Thoracic aorta (tissue), 2 donors: ENCODE measurements at regions not wholly inside any gene's neighbourhood (a gene's known extent, or its start where the extent isn't known, plus 50 kb on each side); places are given as distances from the start of the nearest gene placed in this dataset.

Experiments used
- ATAC-seq: fragments of 150-250 bp; one replicate; pipeline ENCODE4 v1.8.0; 2017; ENCODE audit warnings: low read depth; ENCODE audit not compliant: insufficient number of reproducible peaks, low FRiP score
- DNase-seq: peaks from one replicate; pipeline ENCODE4 v3.0.0-alpha.2; 2020; ENCODE audit warnings: low spot score
- H3K27ac ChIP-seq, 2 donors: fragments of 200-600 bp; sonication (generic); 1 replicate in 1 of 2; 2 replicates in 1 of 2; pipeline ENCODE4 v1.5.1; 2016; ENCODE audit warnings: mild to moderate bottlenecking in 2 of 2, moderate library complexity in 2 of 2
- H3K27me3 ChIP-seq: fragments of 200-600 bp; sonication (generic); replicated peaks from 2 replicates; pipeline ENCODE4 v1.6.0; 2016; ENCODE audit warnings: mild to moderate bottlenecking; ENCODE audit not compliant: insufficient read depth
- H3K36me3 ChIP-seq: fragments of 200-600 bp; sonication (generic); one replicate; pipeline ENCODE4 v1.5.1; 2016
- H3K4me1 ChIP-seq, 2 donors: fragments of 200-600 bp; sonication (generic); 1 replicate in 1 of 2; 2 replicates in 1 of 2; pipeline versions ENCODE4 v1.5.1 to v1.6.0; 2016; ENCODE audit warnings: low read depth in 2 of 2, mild to moderate bottlenecking in 1 of 2; ENCODE audit not compliant: control insufficient read depth in 1 of 2
- H3K4me3 ChIP-seq: fragments of 200-600 bp; sonication (generic); 2 replicates; pipeline ENCODE4 v1.5.1; 2016; ENCODE audit warnings: mild to moderate bottlenecking
- H3K9me3 ChIP-seq: fragments of 200-600 bp; sonication (generic); 2 replicates; pipeline ENCODE4 v1.5.1; 2016
- TF ChIP-seq, protein P1 (sequence below): fragments of 200-600 bp; sonication (generic); IDR thresholded peaks from one replicate; pipeline ENCODE4 v1.5.1; 2019; ENCODE audit warnings: antibody characterized with exemption

GRCh38 chr14:40618225-40618898 lies 988.3 kb upstream of the LRFN5 start:
- Histone ChIP-seq H3K36me3 (no peaks in the 10 kb centered on the region), H3K4me3 (no peak overlapping the region), H3K27ac (no peak overlapping the region), H3K9me3 (no peaks in the 10 kb centered on the region), H3K4me1 (no peaks in the 10 kb centered on the region), H3K27me3 (no peaks in the 10 kb centered on the region)
- ATAC-seq (no peak), DNase-seq (no peak)
- TF ChIP-seq, protein P1, sequence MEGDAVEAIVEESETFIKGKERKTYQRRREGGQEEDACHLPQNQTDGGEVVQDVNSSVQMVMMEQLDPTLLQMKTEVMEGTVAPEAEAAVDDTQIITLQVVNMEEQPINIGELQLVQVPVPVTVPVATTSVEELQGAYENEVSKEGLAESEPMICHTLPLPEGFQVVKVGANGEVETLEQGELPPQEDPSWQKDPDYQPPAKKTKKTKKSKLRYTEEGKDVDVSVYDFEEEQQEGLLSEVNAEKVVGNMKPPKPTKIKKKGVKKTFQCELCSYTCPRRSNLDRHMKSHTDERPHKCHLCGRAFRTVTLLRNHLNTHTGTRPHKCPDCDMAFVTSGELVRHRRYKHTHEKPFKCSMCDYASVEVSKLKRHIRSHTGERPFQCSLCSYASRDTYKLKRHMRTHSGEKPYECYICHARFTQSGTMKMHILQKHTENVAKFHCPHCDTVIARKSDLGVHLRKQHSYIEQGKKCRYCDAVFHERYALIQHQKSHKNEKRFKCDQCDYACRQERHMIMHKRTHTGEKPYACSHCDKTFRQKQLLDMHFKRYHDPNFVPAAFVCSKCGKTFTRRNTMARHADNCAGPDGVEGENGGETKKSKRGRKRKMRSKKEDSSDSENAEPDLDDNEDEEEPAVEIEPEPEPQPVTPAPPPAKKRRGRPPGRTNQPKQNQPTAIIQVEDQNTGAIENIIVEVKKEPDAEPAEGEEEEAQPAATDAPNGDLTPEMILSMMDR: no peak

GRCh38 chr14:40616579-40616978 lies 990.1 kb upstream of the LRFN5 start:
- H3K36me3 ChIP-seq: no peaks in the 10 kb centered on the region
- no peak overlapping the region for H3K27ac ChIP-seq
- H3K27me3 ChIP-seq: no peaks in the 10 kb centered on the region
- H3K4me1 ChIP-seq: no peaks in the 10 kb centered on the region
- H3K4me3 ChIP-seq: no peak overlapping the region
- DNase-seq (no peak), ATAC-seq (no peak)
- TF ChIP-seq, protein P1: no peak
- H3K9me3 ChIP-seq: no peaks in the 10 kb centered on the region

DNA sequence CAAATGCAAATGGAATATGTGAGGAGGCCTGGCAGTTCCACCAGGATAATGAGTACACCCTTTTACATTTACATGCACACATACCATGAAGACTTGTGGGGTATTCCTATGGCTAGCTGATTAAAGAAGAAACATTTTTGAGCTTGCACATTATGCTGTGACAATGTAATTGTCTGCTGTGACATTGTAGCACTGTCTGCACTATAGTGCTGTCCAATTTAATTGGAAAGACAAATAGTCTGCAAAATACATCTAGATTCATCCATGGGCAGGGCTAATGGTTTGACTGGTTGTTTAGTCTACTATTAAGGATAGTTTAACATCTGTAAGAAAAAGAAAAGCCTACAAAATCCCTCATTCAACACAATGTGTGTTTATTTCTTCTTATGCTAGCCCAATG lies 1005.6 kb upstream of the LRFN5 start:
- no peak for ATAC-seq
- DNase-seq: no peak
- TF ChIP-seq, protein P1: no peak
- H3K4me1 ChIP-seq: no peaks in the 10 kb centered on the region
- H3K36me3 ChIP-seq: no peaks in the 10 kb centered on the region
- H3K9me3 ChIP-seq: no peaks in the 10 kb centered on the region
- no peak overlapping the region for H3K4me3 ChIP-seq
- H3K27ac ChIP-seq: no peak overlapping the region
- no peaks in the 10 kb centered on the region for H3K27me3 ChIP-seq

- ATAC-seq (no peak), DNase-seq (no peak)
- Histone ChIP-seq H3K9me3 (no peaks in the 10 kb centered on the region), H3K27ac (no peak overlapping the region), H3K36me3 (no peaks in the 10 kb centered on the region), H3K27me3 (no peaks in the 10 kb centered on the region), H3K4me1 (no peaks in the 10 kb centered on the region), H3K4me3 (no peak overlapping the region)
- TF ChIP-seq, protein P1: no peak
Observed at GRCh38 chr14:40599725-40600124, 1007.0 kb upstream of the LRFN5 start.

- TF ChIP-seq, protein P1: no peak
- Histone ChIP-seq H3K4me1 (no peaks in the 10 kb centered on the region), H3K27me3 (no peaks in the 10 kb centered on the region), H3K36me3 (no peaks in the 10 kb centered on the region), H3K27ac (no peak overlapping the region), H3K4me3 (no peak overlapping the region), H3K9me3 (no peaks in the 10 kb centered on the region)
- DNase-seq: no peak
- no peak for ATAC-seq
Observed at GRCh38 chr14:40581264-40581663, 1025.4 kb upstream of the LRFN5 start.
